ENCODE measurements at regions not wholly inside any gene's neighbourhood (a gene's known extent, or its start where the extent isn't known, plus 50 kb on each side); places are given as distances from the start of the nearest gene placed in this dataset.

DNA sequence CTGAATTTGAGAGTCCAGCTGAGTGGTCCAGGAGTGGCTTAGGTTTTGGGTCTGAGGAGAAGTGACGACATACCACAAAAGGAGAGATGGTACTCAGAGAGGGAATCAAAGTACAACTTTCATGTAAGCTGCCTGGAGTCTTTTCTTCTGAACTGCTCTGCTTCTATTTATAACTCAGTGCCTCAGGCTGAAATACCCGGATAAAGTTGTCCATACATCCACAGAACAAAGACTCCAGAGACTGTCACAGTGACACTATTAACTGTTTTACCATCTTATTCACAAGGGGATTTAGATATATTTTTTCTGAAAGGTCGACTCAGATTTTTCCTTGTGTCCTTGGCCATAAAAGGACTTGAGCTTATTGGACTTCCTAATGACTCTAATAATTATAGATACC, 264.3 kb upstream of the DNAJC19 start:
- H3K9ac ChIP-seq (ENCODE audit: low read length in 3 of 3): no peak overlapping the region
- no peak overlapping the region for H3K27ac ChIP-seq (ENCODE audit: low read depth in 2 of 2, low read length in 2 of 2)
- FAIRE-seq: no peak
- no peaks in the 10 kb centered on the region for H3K9me3 ChIP-seq (ENCODE audit: control insufficient read depth in 2 of 3, insufficient read depth in 1 of 3, low read length in 3 of 3)
- TF ChIP-seq, protein P1, sequence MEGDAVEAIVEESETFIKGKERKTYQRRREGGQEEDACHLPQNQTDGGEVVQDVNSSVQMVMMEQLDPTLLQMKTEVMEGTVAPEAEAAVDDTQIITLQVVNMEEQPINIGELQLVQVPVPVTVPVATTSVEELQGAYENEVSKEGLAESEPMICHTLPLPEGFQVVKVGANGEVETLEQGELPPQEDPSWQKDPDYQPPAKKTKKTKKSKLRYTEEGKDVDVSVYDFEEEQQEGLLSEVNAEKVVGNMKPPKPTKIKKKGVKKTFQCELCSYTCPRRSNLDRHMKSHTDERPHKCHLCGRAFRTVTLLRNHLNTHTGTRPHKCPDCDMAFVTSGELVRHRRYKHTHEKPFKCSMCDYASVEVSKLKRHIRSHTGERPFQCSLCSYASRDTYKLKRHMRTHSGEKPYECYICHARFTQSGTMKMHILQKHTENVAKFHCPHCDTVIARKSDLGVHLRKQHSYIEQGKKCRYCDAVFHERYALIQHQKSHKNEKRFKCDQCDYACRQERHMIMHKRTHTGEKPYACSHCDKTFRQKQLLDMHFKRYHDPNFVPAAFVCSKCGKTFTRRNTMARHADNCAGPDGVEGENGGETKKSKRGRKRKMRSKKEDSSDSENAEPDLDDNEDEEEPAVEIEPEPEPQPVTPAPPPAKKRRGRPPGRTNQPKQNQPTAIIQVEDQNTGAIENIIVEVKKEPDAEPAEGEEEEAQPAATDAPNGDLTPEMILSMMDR (IDR thresholded peaks at IDR 0.05; ENCODE audit: borderline replicate concordance, extremely low read depth, insufficient read depth): no peak
- no peaks in the 10 kb centered on the region for H3K27me3 ChIP-seq (ENCODE audit: control insufficient read depth, insufficient read depth, low read length)
- intact Hi-C loops (cut with DNase I): no loop called here
- no peak overlapping the region for H3K4me3 ChIP-seq (ENCODE audit: low read length in 3 of 3)
- no peaks in the 10 kb centered on the region for H3K36me3 ChIP-seq (ENCODE audit: control insufficient read depth in 2 of 3, insufficient read depth in 3 of 3, low read length in 3 of 3)
- DNase-seq: no peak
- no peaks in the 10 kb centered on the region for H3K4me1 ChIP-seq (ENCODE audit: control insufficient read depth in 2 of 3, insufficient read depth in 2 of 3, low read depth in 1 of 3, low read length in 3 of 3)

DNA sequence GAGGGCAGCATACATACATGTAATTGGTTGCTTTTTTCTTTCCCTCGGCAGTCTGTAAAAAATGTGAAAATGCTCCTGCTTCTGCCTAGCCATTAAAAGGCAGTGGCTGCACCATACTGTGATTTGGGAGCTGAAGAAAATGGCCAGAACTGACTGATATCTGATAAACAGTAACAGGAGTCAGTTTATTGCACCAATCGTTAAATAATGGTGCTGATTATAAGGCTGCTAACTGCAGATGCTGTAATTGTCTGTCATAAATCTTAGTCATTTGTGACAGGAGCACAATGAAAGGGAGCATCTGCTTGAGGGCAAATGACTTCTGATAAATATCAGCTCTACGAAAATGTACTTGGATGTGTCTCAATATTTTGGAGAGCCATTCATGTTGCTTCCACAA, 263.1 kb upstream of the DNAJC19 start:
- Histone ChIP-seq H3K4me1 (ENCODE audit: control insufficient read depth in 2 of 3, insufficient read depth in 2 of 3, low read depth in 1 of 3, low read length in 3 of 3) (no peaks in the 10 kb centered on the region), H3K36me3 (ENCODE audit: control insufficient read depth in 2 of 3, insufficient read depth in 3 of 3, low read length in 3 of 3) (no peaks in the 10 kb centered on the region), H3K4me3 (ENCODE audit: low read length in 3 of 3) (no peak overlapping the region), H3K9ac (ENCODE audit: low read length in 3 of 3) (no peak overlapping the region), H3K27ac (ENCODE audit: low read depth in 2 of 2, low read length in 2 of 2) (no peak overlapping the region), H3K9me3 (ENCODE audit: control insufficient read depth in 2 of 3, insufficient read depth in 1 of 3, low read length in 3 of 3) (no peaks in the 10 kb centered on the region), H3K27me3 (ENCODE audit: control insufficient read depth, insufficient read depth, low read length) (no peaks in the 10 kb centered on the region)
- no peak for DNase-seq
- intact Hi-C loops (cut with DNase I): no loop called here
- TF ChIP-seq, protein P1 (IDR thresholded peaks at IDR 0.05; ENCODE audit: borderline replicate concordance, extremely low read depth, insufficient read depth): no peak
- no peak for FAIRE-seq

DNA sequence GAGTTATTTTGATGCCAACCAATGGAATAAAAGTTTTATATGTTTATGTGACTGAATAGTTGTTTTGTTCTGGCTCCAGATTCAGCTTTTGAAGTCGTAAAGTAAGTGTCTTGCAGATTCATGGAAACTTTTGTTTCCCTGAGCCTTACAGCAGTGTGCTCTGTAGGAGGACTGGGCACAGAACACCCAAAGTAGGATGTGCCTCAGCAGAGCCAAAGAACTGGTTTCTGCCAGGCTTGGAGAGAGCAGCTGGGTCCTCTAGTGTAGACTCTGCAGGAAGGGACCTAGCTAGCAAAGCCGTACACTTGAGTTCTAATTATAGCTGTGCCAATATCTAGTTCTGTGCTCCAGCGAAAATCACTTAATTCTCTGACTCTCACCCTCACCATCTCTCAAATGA, 261.2 kb upstream of the DNAJC19 start:
- FAIRE-seq: no peak
- intact Hi-C loops (cut with DNase I): no loop called here
- H3K4me1 ChIP-seq (ENCODE audit: control insufficient read depth in 2 of 3, insufficient read depth in 2 of 3, low read depth in 1 of 3, low read length in 3 of 3): no peaks in the 10 kb centered on the region

DNA sequence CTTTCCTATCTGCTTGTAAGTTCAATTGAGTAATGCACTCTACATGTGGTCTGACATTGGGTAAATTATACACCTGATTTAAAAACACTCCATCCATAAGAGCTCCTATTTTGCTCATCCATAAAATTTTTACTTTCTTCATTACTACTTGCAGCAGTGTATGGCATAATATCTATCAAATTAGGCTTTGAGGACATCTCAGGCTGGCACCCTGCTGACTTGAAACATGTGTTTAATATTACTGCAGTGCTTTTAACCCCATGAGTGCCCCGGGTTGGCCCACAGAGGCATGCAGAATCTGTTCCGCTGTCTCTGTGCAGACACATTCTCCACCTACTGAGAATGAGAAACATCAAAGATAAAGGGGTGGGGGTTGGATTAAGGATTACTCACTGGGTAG, 249.9 kb upstream of the DNAJC19 start:
- no peak for FAIRE-seq
- H3K27me3 ChIP-seq (ENCODE audit: control insufficient read depth, insufficient read depth, low read length): no peaks in the 10 kb centered on the region
- TF ChIP-seq, protein P1 (IDR thresholded peaks at IDR 0.05; ENCODE audit: borderline replicate concordance, extremely low read depth, insufficient read depth): no peak
- H3K4me1 ChIP-seq (ENCODE audit: control insufficient read depth in 2 of 3, insufficient read depth in 2 of 3, low read depth in 1 of 3, low read length in 3 of 3): no peaks in the 10 kb centered on the region
- H3K36me3 ChIP-seq (ENCODE audit: control insufficient read depth in 2 of 3, insufficient read depth in 3 of 3, low read length in 3 of 3): no peaks in the 10 kb centered on the region
- no peak overlapping the region for H3K9ac ChIP-seq (ENCODE audit: low read length in 3 of 3)
- H3K27ac ChIP-seq (ENCODE audit: low read depth in 2 of 2, low read length in 2 of 2): no peak overlapping the region
- no peaks in the 10 kb centered on the region for H3K9me3 ChIP-seq (ENCODE audit: control insufficient read depth in 2 of 3, insufficient read depth in 1 of 3, low read length in 3 of 3)
- no peak overlapping the region for H3K4me3 ChIP-seq (ENCODE audit: low read length in 3 of 3)
- intact Hi-C loops (cut with DNase I): no loop called here
- DNase-seq: no peak

More for the DNA sequence above, 261.2 kb upstream of the DNAJC19 start:
- Histone ChIP-seq H3K9ac (ENCODE audit: low read length in 3 of 3) (no peak overlapping the region), H3K27ac (ENCODE audit: low read depth in 2 of 2, low read length in 2 of 2) (no peak overlapping the region), H3K9me3 (ENCODE audit: control insufficient read depth in 2 of 3, insufficient read depth in 1 of 3, low read length in 3 of 3) (no peaks in the 10 kb centered on the region), H3K36me3 (ENCODE audit: control insufficient read depth in 2 of 3, insufficient read depth in 3 of 3, low read length in 3 of 3) (no peaks in the 10 kb centered on the region), H3K27me3 (ENCODE audit: control insufficient read depth, insufficient read depth, low read length) (no peaks in the 10 kb centered on the region), H3K4me3 (ENCODE audit: low read length in 3 of 3) (no peak overlapping the region)
- DNase-seq: no peak
- TF ChIP-seq, protein P1 (IDR thresholded peaks at IDR 0.05; ENCODE audit: borderline replicate concordance, extremely low read depth, insufficient read depth): no peak

All from kidney (tissue), 13 donors.